H1 (cell line): ENCODE measurements at regions not wholly inside any gene's neighbourhood (a gene's known extent, or its start where the extent isn't known, plus 50 kb on each side); places are given as distances from the start of the nearest gene placed in this dataset.

Experiments used
- CHD7 ChIP-seq: fragments of 300-600 bp; sonication (generic); IDR thresholded peaks from 2 replicates; pipeline ENCODE4 v1.7.1; 2012; ENCODE audit warnings: low read length, moderate library complexity, mild to moderate bottlenecking, inconsistent platforms; ENCODE audit not compliant: insufficient replicate concordance

DNA sequence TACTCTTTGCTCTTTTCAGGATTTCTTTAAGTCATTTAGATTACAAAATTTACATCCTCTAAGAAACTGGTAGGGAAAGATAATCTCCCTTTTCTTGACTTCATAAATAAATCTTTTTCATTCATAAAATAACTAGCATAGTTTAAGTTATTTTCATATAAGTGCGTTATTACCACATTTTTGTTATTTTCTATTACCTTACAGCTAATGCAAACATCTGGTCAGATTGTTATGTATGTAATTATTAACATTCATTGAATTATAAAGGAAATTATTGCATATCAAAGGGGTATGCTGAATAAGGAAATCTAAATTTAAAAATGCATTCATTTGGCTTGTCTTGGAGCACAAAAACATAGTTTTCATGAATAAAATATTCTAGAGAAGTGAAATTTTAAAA lies 55.3 kb upstream of the SLITRK1 start (continued):
- peak; percentile 93 for TF ChIP-seq CHD7
